AG09309 (cell line): ENCODE measurements at regions not wholly inside any gene's neighbourhood (a gene's known extent, or its start where the extent isn't known, plus 50 kb on each side); places are given as distances from the start of the nearest gene placed in this dataset.

Source experiments
- DNase-seq: peaks from one replicate; pipeline ENCODE4 v3.0.0-alpha.2; 2010; ENCODE audit warnings: low read depth
- H3K4me3 ChIP-seq: 2 replicates; pipeline ENCODE4 v1.5.1; 2011; ENCODE audit warnings: mild to moderate bottlenecking, low read depth, low read length, moderate library complexity; ENCODE audit not compliant: control insufficient read depth
- CTCF ChIP-seq: IDR thresholded peaks from 2 replicates; pipeline ENCODE4 v1.5.1; 2011; ENCODE audit warnings: mild to moderate bottlenecking, low read depth, low read length, inconsistent platforms; ENCODE audit not compliant: insufficient read depth, control insufficient read depth; ENCODE audit errors: missing control alignments

DNA sequence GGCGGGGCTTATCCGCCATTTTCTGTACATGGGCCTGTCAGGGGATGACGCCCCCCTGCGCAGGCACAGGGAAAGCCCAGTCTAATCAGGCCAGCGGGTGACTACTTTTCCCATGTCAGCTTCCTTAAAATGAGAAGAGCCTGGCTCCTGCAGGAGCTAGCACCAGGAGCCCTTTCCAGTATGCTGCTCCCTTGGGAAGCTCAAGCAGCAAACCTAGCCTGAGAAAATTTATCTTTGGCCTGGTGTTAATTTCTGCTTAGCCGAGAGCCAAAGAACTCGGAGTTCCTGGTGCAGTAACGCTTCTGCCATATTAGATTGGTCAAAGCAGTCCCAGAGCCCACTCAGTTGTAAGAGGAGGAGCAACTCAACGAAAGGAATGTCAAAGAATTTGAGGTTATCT lies 239.0 kb upstream of the PHYHIPL start:
- TF ChIP-seq CTCF, result no peak
- H3K4me3 ChIP-seq, result no peak overlapping the region
- DNase-seq, result no peak

GRCh38 chr10:58942724-58943123 lies 233.7 kb upstream of the PHYHIPL start:
- H3K4me3 ChIP-seq, result no peak overlapping the region
- no peak for DNase-seq
- TF ChIP-seq CTCF, result no peak

- no peak for TF ChIP-seq CTCF
- no peak for DNase-seq
Measured at GRCh38 chr10:58943256-58943890, 233.1 kb upstream of the PHYHIPL start.

DNA sequence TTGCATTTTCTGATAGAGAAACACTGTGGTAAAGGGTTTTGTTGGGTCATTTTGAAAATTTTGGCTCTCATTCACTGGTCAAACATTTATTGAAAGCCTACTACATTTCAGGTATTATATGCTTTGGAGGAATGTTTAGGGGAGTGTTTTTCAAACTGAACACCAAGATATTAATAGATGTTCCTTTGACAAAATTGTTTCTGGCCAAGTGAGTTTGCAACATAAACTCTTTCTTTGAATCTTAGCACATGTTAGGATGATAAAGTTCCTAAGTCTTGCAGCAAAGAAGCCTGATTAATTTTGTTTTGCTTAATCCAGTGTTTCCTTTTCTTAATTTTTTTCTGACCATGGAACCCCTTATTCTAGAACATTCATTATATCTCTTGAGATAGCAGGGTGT lies 232.5 kb upstream of the PHYHIPL start:
- TF ChIP-seq CTCF, result no peak
- no peak for DNase-seq
- no peak overlapping the region for H3K4me3 ChIP-seq

More at GRCh38 chr10:58943256-58943890, 233.1 kb upstream of the PHYHIPL start:
- H3K4me3 ChIP-seq, result no peak overlapping the region

GRCh38 chr10:58948303-58948702 lies 228.1 kb upstream of the PHYHIPL start:
- DNase-seq, result no peak
- TF ChIP-seq CTCF, result no peak
- H3K4me3 ChIP-seq, result no peak overlapping the region

DNA sequence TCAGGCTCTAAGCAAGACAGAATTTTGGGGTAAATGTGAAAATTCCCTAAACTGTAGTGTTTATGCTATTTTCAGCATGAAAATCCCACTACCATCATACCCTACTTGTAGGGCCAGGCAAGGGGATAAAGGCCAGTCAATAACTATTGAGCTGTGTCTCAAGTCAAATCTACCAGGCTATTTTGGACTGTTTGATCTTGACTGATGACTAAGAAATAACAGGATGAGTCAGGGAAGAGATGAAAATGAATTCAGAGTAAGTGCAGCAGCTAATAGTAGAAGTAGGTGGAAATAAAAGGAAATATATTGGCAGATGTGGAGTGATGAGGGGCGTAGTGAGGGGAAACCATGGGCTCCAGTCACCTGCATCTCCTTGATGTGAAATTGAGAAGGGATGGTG lies 225.8 kb upstream of the PHYHIPL start:
- no peak for TF ChIP-seq CTCF
- H3K4me3 ChIP-seq, result no peak overlapping the region
- no peak for DNase-seq

- no peak overlapping the region for H3K4me3 ChIP-seq
- DNase-seq, result no peak
- TF ChIP-seq CTCF, result no peak
Measured at GRCh38 chr10:58951087-58951486, 225.4 kb upstream of the PHYHIPL start.
